DMS153 treated with DMSO at 0.1 percent for 48 hours (cell line): ENCODE measurements at regions not wholly inside any gene's neighbourhood (a gene's known extent, or its start where the extent isn't known, plus 50 kb on each side); places are given as distances from the start of the nearest gene placed in this dataset.

Experiments
- DNase-seq: peaks from one replicate; lab custom pipeline; 2025; ENCODE audit not compliant: unreplicated experiment; lab: John Stamatoyannopoulos, UW

DNA sequence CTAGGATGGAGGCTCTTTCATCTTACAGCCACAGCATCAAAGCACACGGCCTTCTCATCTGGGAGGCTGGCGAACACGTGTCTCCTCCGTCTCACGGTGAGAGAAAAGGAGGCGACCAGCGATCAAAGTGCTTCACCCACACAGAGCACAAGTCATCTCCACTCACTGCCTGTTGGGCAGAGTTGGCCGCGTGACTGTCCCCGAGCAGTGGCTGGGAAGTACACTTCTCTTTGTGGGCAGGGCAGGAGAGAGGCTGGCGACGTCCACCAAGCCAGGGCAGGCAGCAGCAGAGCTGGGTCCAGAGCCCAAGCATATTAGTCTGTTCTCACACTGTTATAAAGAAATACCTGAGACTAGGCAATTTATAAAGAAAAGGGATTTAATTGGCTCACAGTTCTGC, 64.1 kb upstream of the FOXC1 start:
- no peak for DNase-seq

DNA sequence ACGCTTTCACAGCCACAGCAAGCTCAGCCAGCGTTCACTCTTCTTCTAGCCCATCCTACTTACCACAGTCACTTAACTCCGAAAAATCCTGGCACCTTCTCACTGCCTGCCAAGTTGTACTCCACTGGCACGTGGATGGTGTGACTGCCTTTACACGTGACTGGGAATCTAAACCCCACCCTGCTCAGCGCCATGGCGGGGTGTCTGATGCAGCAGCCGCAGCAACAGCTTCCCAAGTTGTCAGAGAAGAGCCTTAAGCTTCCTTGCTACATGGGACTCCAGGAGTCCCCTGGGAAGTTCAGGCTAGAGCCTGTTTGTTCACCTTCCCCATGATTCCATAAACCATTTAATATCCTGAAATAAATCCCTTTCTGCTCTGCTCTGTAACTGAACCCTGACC, 61.9 kb upstream of the FOXC1 start:
- DNase-seq: no peak

DNA sequence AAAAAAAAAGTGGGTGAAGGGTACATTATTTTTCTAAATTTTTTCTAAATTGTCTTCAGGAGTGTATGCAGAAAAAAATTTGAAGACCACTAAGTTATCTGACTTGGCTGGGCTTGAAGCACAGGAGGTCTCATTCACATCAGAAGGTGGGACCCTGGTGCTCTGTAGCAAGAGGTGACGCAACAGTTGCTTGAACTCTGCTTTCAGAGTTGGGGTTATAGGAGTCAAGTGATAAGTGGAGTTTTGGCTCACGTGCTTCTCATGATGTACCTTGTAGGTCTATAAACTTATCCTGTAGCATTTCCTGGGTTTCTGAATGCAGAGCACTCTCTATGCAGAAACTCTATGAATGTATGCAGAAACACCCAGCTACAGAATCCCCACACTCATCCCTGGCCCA, 58.5 kb upstream of the FOXC1 start:
- DNase-seq: no peak

DNA sequence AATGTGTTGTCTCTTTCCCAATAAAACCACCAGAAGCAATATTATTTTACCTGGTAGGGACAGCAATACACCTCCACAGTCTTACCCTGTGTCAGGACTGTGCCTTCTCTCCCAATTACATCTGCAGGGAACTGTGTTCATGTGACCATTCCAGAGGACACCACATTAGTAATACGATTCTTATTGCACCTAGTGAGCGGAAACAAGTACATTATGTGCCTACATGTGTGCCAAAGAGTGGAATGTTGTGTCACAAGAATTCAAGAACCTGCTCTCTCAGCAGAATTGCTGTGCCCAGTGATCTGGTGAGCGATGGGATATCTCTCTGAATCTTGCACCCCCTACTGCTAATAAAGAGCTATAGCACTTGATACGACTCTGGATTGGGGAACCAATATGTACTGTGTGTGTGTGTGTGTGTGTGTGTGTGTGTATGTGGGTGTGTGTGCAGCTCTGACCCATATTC, 57.4 kb upstream of the FOXC1 start:
- DNase-seq: no peak

DNA sequence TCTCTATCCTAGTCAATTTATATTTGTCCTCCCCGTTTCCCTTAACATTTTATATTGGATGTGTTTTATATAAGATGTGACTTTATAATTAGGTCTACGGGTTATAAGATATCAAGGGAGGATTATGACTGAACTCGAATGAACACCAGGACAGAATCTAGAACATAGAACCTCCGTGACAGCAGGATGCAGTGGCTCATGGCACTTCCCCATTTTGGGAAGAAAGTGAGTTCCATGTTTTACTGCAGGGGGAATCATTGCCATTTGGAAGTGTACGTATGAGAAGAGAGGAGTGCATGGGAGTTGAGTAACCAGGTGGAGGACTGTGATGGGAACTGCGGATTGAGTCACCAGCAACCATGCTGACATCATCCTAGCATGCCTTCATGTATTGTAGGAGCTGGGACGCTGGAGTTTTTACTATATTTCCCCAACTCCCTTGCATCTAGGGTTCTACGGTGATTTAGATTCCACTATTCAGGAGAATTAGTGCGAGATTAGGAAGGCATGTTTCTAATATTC, 56.1 kb upstream of the FOXC1 start:
- no peak for DNase-seq

DNA sequence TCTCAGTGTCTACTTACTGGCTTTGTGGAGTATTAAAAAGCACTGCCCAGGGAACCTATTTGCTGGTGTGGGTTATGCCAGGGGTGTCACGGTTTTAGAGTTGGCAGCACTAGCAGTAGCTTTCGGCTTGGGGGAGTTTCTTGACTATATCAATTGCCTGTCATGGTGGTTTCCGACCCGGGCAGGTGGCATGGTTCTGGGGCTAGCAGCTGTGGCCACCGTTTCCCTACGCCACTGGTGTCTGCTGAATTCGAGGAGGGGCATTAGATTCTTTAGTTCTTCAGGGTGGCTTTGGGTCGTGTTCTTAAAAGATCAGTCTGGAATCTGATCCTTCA, 55.6 kb upstream of the FOXC1 start:
- DNase-seq: no peak

DNA sequence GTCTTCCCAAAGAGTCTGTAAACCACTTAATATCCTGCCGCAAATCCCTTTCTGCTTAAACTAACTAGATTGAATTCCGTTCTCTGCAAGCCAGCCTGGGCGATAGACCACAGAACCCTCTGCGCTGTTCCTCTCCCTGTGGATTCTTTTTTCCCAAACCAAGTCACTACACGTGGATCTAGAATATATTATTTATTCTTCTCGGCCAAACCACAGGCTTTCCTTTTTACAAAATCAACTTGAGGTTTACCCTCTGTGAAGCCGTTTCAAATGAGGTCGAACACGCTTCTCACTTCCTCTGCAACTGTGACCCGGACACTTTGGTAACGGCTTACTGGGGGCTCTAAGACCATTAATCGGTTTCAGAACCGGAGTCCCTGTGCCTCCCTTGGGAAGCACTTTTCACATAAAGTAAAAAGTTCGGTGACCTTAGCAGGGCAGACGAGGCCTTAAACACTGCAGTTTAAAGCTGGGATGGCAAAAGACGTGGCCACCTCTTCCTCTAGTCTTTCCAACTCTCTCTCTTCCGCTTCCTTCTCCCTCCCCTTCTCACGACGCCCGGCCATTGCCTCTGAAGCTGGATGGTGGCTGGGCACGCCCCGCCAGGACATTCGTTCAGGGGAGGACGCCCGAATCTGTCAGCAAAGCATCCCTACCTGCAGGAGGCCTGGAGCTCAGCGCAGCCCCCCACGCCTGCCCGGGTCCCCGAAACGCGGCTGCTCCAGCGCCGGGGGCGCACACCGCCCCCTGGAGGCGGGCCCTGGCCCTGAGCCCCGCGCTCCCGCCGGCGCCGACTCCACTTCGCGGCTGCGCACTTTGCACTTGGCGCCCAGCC, 55.0 kb upstream of the FOXC1 start:
- DNase-seq: peak; percentile 5

DNA sequence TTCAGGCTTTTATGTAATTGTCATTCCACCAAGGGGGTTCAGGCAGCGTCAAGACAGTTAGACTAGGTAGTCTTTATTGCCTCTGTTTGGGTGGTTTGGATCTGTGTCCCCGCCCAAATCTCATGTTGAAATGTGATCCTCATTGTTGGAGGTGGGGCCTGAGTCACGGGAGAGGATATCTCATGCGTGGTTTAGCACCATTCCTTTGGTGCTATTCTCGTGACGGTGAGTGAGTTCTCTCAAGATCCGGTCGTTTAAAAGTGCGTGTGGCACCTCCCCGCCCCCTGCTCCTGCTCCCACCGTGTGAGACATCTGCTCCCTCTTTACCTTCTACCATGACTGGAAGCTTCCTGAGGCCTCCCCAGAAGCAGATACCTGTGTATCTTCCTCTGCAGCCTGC, 51.3 kb upstream of the FOXC1 start:
- DNase-seq: no peak
